Stomach (tissue), 8 donors: ENCODE measurements at regions not wholly inside any gene's neighbourhood (a gene's known extent, or its start where the extent isn't known, plus 50 kb on each side); places are given as distances from the start of the nearest gene placed in this dataset.

Source experiments
- DNase-seq, 2 donors: peaks; one replicate each; pipeline versions ENCODE4 v3.0.0 to v3.0.0-alpha.2; 2013 to 2019
- H3K27ac ChIP-seq, 5 donors: fragments of 200-600 bp in 4 of 5; sonication (generic) in 4 of 5; one replicate each; pipeline ENCODE4 v1.5.1; 2013 to 2019; ENCODE audit warnings: mild to moderate bottlenecking in 1 of 5, moderate library complexity in 1 of 5
- H3K27me3 ChIP-seq, 3 donors: fragments of 200-600 bp; sonication (generic); one replicate each; pipeline ENCODE4 v1.5.1; 2017 to 2019; ENCODE audit warnings: mixed run types in 1 of 3
- H3K36me3 ChIP-seq, 4 donors: fragments of 200-600 bp; sonication (generic); 1 replicate in 3 of 4; 2 replicates in 1 of 4; pipeline ENCODE4 v1.5.1; 2016 to 2019
- H3K4me1 ChIP-seq, 4 donors: fragments of 200-600 bp; sonication (generic); one replicate each; pipeline ENCODE4 v1.5.1; 2016 to 2019
- H3K4me3 ChIP-seq, 4 donors: fragments of 200-600 bp; sonication (generic) in 3 of 4; one replicate each; pipeline ENCODE4 v1.5.1; 2016 to 2019; ENCODE audit warnings: mild to moderate bottlenecking in 1 of 4
- H3K9me3 ChIP-seq, 4 donors: fragments of 200-600 bp; sonication (generic); one replicate each; pipeline ENCODE4 v1.5.1; 2016 to 2019
- EP300 ChIP-seq: sonication (generic); formaldehyde crosslinking; IDR thresholded peaks from one replicate; pipeline ENCODE4 v1.6.1; 2017; ENCODE audit warnings: antibody characterized with exemption
- POLR2A ChIP-seq, 4 donors: fragments of 450-650 bp; IDR thresholded peaks; one replicate each; pipeline ENCODE4 v1.6.1; 2016; ENCODE audit warnings: antibody characterized with exemption in 4 of 4, control low read depth in 2 of 4, mild to moderate bottlenecking in 1 of 4, moderate library complexity in 1 of 4
- POLR2AphosphoS5 ChIP-seq, 3 donors: sonication (generic); formaldehyde crosslinking; IDR thresholded peaks; one replicate each; pipeline ENCODE4 v1.6.1; 2016; ENCODE audit warnings: antibody characterized with exemption in 3 of 3
- WGBS, 5 donors: extraction: QIAGEN DNeasy Blood & Tissue Kit in 3 of 5; methylation state at CpG; one replicate each; pipeline versions ENCODE4 v1.1.5 to v1.1.7; 2013 to 2018; 5-methylcytosine and 5-hydroxymethylcytosine counted together
- intact Hi-C: fragments of 100-400 bp; cut with DNase I; formaldehyde crosslinking; loops from one replicate; pipeline ENCODE4 v1.15.1; 2023; ENCODE audit warnings: low total_unique reads
- TF ChIP-seq, protein P1 (sequence below), 7 experiments: fragments of 450-650 bp in 4 of 7; fragments of 200-600 bp in 3 of 7; sonication (generic) in 3 of 7; IDR thresholded peaks; one replicate each; pipeline ENCODE4 v1.5.1; 2016 to 2019; ENCODE audit warnings: antibody characterized with exemption in 7 of 7, control low read depth in 2 of 7, mild to moderate bottlenecking in 1 of 7
- donor health status: healthy with polysubstance abuse.
- donor health status: Bipolar disorder and iron deficiency.
- donor health status: healthy.

DNA sequence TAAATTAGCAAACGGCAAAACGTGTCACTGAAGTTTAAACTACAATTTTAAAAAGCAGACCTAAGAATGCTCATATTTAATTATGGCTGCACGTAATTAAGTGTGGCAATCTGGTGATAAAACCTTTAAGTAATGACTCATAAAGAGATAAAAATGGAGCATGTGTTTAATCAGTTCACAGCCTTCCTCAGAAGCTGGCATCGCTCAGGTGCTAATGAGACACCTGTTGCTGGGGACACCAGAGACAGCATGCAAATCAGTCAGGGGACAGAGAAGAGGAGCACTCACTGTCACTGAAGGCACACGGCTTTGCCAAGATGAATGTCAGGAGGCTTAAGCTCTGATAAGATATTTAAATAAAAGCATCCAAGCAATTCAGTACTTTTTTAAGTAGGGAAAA lies 840.3 kb downstream of the GALC start:
- TF ChIP-seq POLR2AphosphoS5 (IDR thresholded peaks at IDR 0.05) (no peak), POLR2A (IDR thresholded peaks at IDR 0.05) (no peak), EP300 (no peak)
- TF ChIP-seq, protein P1, sequence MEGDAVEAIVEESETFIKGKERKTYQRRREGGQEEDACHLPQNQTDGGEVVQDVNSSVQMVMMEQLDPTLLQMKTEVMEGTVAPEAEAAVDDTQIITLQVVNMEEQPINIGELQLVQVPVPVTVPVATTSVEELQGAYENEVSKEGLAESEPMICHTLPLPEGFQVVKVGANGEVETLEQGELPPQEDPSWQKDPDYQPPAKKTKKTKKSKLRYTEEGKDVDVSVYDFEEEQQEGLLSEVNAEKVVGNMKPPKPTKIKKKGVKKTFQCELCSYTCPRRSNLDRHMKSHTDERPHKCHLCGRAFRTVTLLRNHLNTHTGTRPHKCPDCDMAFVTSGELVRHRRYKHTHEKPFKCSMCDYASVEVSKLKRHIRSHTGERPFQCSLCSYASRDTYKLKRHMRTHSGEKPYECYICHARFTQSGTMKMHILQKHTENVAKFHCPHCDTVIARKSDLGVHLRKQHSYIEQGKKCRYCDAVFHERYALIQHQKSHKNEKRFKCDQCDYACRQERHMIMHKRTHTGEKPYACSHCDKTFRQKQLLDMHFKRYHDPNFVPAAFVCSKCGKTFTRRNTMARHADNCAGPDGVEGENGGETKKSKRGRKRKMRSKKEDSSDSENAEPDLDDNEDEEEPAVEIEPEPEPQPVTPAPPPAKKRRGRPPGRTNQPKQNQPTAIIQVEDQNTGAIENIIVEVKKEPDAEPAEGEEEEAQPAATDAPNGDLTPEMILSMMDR (IDR thresholded peaks at IDR 0.05), result no peak
- no peaks in the 10 kb centered on the region for H3K9me3 ChIP-seq
- H3K27ac ChIP-seq, result no peak overlapping the region
- no peak overlapping the region for H3K4me3 ChIP-seq
- intact Hi-C loops, result no loop called here
- H3K27me3 ChIP-seq, result no peaks in the 10 kb centered on the region
- no peaks in the 10 kb centered on the region for H3K36me3 ChIP-seq
- H3K4me1 ChIP-seq, result no peaks in the 10 kb centered on the region
- WGBS, 5 donors, result 28 to 49% (median 38%) methylated on average over 5 of the region's 5 CpGs
- DNase-seq, result peak in 1 of 2 donors; percentile 21

DNA sequence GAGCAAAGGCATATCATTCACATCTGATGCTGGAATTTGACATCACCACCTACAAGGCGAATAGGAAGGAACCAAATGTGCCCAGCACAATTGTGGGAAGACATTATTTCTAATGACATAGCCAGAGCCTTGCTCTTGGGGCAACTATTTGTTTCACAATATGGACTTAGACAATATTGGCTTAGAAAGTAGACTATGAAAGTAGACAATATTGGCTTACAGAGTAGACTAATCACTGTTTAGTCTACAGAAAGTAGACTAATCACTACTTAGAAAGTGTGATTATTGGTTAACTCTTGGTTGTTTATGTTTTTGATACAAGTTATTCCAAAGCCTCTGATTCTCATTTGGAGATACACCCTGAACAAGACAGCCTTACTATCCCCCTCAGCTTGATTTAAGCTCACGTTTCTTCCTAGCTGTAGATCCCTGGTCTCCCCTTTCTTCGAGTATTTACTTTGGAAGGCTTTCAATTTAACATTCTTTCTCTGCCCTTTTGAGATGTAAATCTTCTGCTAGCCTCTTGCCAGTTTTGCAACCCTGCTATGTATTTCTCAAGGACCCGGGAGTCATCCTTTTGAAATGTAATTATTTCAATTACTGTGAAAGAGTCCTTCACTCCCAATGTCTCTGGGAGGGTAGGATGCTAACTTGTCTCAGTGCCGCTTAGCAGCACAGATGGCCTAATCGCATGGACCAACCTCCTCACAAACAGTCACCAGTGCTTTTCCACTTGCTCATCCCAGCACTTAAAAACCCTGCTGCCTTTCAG lies 843.2 kb downstream of the GALC start:
- TF ChIP-seq POLR2A (IDR thresholded peaks at IDR 0.05) (no peak), EP300 (no peak), POLR2AphosphoS5 (IDR thresholded peaks at IDR 0.05) (peak in 1 of 3 donors; percentile 7)
- TF ChIP-seq, protein P1 (IDR thresholded peaks at IDR 0.05), result no peak
- no peak for DNase-seq
- no peaks in the 10 kb centered on the region for H3K9me3 ChIP-seq
- no peaks in the 10 kb centered on the region for H3K4me1 ChIP-seq
- H3K27ac ChIP-seq, result no peak overlapping the region
- intact Hi-C loops, result no loop called here
- H3K4me3 ChIP-seq, result no peak overlapping the region
- 19 to 37% (median 28%) methylated on average over 6 of the region's 6 CpGs for WGBS, 5 donors
- H3K36me3 ChIP-seq, result no peaks in the 10 kb centered on the region
- H3K27me3 ChIP-seq, result no peaks in the 10 kb centered on the region

DNA sequence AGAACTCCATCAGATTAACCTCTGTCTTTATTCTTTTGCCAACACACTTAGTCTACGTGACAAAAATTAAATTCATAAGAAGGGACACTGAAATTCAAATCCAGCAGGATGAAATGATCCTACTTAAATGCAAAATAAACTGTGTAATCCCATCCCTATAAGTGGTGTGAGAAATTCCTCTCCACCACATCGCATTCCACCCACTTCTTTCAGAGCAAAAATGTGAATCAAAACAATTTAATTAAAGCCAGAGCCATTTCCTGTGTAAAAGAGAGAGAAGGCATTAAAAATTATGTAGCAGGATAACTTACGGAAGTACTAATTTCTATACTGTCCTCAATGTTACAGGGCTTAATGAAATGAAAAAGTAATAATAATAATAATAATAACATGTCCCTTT lies 844.3 kb downstream of the GALC start:
- Histone ChIP-seq H3K4me1 (no peaks in the 10 kb centered on the region), H3K36me3 (no peaks in the 10 kb centered on the region), H3K27ac (no peak overlapping the region), H3K4me3 (no peak overlapping the region), H3K9me3 (no peaks in the 10 kb centered on the region), H3K27me3 (no peaks in the 10 kb centered on the region)
- no peak for DNase-seq
- intact Hi-C loops, result no loop called here
- WGBS, 5 donors, result 48 to 53% (median 51%) methylated on average over 3 of the region's 3 CpGs
- TF ChIP-seq POLR2AphosphoS5 (IDR thresholded peaks at IDR 0.05) (no peak), EP300 (no peak), POLR2A (IDR thresholded peaks at IDR 0.05) (no peak)
- TF ChIP-seq, protein P1 (IDR thresholded peaks at IDR 0.05), result no peak

DNA sequence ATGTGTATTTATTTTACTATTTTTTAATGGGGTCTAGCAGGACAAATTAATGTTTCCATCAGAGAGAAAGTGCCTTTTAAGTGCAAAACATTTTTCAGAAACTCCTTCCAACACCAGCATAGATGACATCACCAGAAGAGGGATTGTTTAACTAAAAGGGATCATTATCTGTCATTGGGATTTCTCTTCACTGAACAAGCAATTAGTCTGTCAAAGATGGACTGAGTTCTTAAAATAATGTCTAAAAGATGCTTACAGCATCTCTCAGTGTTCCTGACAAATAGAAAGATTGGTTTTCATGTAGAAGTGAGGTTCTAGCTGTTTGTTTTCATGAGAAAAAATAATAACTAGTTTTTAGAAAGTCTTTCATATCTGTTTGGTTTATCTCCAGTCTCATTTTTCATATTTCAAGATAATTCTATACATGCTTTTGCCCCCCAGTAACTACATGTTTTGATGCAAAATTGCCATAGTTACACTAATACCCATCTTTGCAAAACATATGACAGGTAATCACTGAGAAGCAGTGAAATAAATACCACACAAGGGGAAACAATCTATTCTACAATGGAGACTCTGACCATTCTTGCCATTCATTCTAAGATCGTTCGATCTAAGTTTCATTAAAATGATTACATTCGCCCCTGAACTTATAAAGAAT lies 850.3 kb downstream of the GALC start:
- WGBS, 5 donors, result 81 to 90% (median 85%) methylated on average over 3 of the region's 3 CpGs
- DNase-seq, result peak in 1 of 2 donors; percentile 39
- Histone ChIP-seq H3K36me3 (no peaks in the 10 kb centered on the region), H3K4me1 (no peaks in the 10 kb centered on the region), H3K27me3 (no peaks in the 10 kb centered on the region), H3K27ac (no peak overlapping the region), H3K4me3 (no peak overlapping the region), H3K9me3 (no peaks in the 10 kb centered on the region)
- TF ChIP-seq POLR2AphosphoS5 (IDR thresholded peaks at IDR 0.05) (no peak), POLR2A (IDR thresholded peaks at IDR 0.05) (no peak), EP300 (no peak)
- TF ChIP-seq, protein P1 (IDR thresholded peaks at IDR 0.05), result no peak
- intact Hi-C loops, result no loop called here
